ENCODE measurements at regions not wholly inside any gene's neighbourhood (a gene's known extent, or its start where the extent isn't known, plus 50 kb on each side); places are given as distances from the start of the nearest gene placed in this dataset.
"Not testable (repeated sequence)": the region's sequence is repeated elsewhere in the genome, so short reads cannot be mapped to it uniquely, and the experiment has no call there.

- not testable (repeated sequence) for H3K27ac ChIP-seq (ENCODE audit: low read depth, low read length, severe bottlenecking); H3K4me1 ChIP-seq (ENCODE audit: control insufficient read depth, insufficient read depth, low read length, poor library complexity, severe bottlenecking); H3K4me3 ChIP-seq (ENCODE audit: extremely low read depth, insufficient read depth, low read length, poor library complexity, severe bottlenecking); H3K36me3 ChIP-seq (ENCODE audit: control insufficient read depth, insufficient read depth, low read length)
- 50 to 63% methylated on average over 1 to 2 of the region's 2 CpGs for WGBS, 2 experiments (ENCODE audit: insufficient coverage in 2 of 2)
- H3K9me3 ChIP-seq (ENCODE audit: control insufficient read depth, low read length) = peaks cover 35% of the 10 kb centered on the region
Measured at GRCh38 chr12:34613988-34614387, 591.7 kb downstream of the ALG10 start.

GRCh38 chr12:34625116-34625515 lies 602.8 kb downstream of the ALG10 start:
- Histone ChIP-seq H3K36me3 (ENCODE audit: control insufficient read depth, insufficient read depth, low read length) (no peaks in the 10 kb centered on the region), H3K9me3 (ENCODE audit: control insufficient read depth, low read length) (peaks cover 81% of the 10 kb centered on the region), H3K4me1 (ENCODE audit: control insufficient read depth, insufficient read depth, low read length, poor library complexity, severe bottlenecking) (no peaks in the 10 kb centered on the region), H3K27ac (ENCODE audit: low read depth, low read length, severe bottlenecking) (no peak overlapping the region), H3K4me3 (ENCODE audit: extremely low read depth, insufficient read depth, low read length, poor library complexity, severe bottlenecking) (no peak overlapping the region)
- WGBS, 2 experiments (ENCODE audit: insufficient coverage in 2 of 2) = 54% methylated on average over 4 of the region's 7 CpGs; no CpG with 5 or more reads in 1 of the 2 experiments

DNA sequence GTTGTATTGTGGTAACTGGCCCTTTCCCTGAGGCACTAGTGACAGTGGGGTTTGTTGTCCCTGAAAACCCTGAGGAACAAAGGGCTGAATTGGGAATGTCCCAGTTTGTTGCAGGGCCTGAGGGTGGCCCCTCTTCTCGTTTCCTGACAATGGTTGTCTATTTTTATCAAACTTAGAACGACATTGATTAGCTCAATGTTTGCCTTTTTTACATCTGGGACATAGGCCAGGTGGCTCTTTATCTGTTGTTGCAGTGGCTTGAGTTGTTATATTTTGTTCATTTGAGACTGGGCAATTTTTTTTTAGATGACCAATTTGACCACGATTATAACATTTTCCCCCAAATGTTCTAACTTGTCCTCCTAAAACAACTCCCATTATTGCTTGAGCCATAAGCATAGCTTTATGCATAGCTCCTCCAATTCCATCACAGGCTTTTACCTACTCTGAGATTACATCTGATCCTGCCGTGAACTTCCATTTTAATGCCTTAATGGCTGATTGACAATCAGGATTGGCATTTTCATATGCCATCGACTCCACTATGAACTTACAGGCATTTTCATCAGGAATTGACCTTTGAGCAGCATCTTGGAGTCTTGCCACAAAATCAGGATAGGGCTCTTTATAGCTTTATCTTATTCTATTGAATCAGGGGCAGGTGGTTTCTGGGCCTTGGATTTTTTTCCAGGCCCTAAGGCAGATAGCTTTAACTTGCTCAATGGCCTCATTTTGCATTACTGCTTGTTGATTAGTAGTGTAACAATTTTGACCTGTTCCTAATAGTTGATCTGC lies 604.3 kb downstream of the ALG10 start:
- Histone ChIP-seq H3K36me3 (ENCODE audit: control insufficient read depth, insufficient read depth, low read length) (no peaks in the 10 kb centered on the region), H3K4me3 (ENCODE audit: extremely low read depth, insufficient read depth, low read length, poor library complexity, severe bottlenecking) (no peak overlapping the region), H3K9me3 (ENCODE audit: control insufficient read depth, low read length) (peaks cover 72% of the 10 kb centered on the region), H3K4me1 (ENCODE audit: control insufficient read depth, insufficient read depth, low read length, poor library complexity, severe bottlenecking) (no peaks in the 10 kb centered on the region), H3K27ac (ENCODE audit: low read depth, low read length, severe bottlenecking) (no peak overlapping the region)
- WGBS, 2 experiments (ENCODE audit: insufficient coverage in 2 of 2) = 54 to 62% methylated on average over 2 to 3 of the region's 5 CpGs
